Midbrain (tissue), 1 donor: ENCODE measurements at regions not wholly inside any gene's neighbourhood (a gene's known extent, or its start where the extent isn't known, plus 50 kb on each side); places are given as distances from the start of the nearest gene placed in this dataset.

Experiments used
- DNase-seq: peaks from one replicate; lab custom pipeline; 2025; lab: John Stamatoyannopoulos, UW

- no peak for DNase-seq
Observed at GRCh38 chr2:215771241-215771640, 242.1 kb downstream of the MREG start.

- no peak for DNase-seq
Observed at GRCh38 chr2:215770668-215771067, 242.7 kb downstream of the MREG start.

- no peak for DNase-seq
Observed at GRCh38 chr2:215769246-215769645, 244.1 kb downstream of the MREG start.

GRCh38 chr2:215767625-215768024 is 245.7 kb downstream of the MREG start:
- DNase-seq = no peak

- DNase-seq = no peak
Observed at GRCh38 chr2:215765729-215766360, 247.5 kb downstream of the MREG start.

GRCh38 chr2:215764441-215765048 is 248.8 kb downstream of the MREG start:
- no peak for DNase-seq

- DNase-seq = no peak
Observed at GRCh38 chr2:215760557-215760956, 252.8 kb downstream of the MREG start.

- DNase-seq = no peak
Observed at GRCh38 chr2:215760091-215760490, 253.3 kb downstream of the MREG start.

- no peak for DNase-seq
Observed at GRCh38 chr2:215758691-215759090, 254.7 kb downstream of the MREG start.

GRCh38 chr2:215756346-215756730 is 257.0 kb downstream of the MREG start:
- DNase-seq = no peak

GRCh38 chr2:215755641-215756345 is 257.6 kb downstream of the MREG start:
- DNase-seq = no peak

GRCh38 chr2:215754546-215754945 is 258.8 kb downstream of the MREG start:
- DNase-seq = no peak

- no peak for DNase-seq
Observed at GRCh38 chr2:215753808-215754207, 259.5 kb downstream of the MREG start.

GRCh38 chr2:215752991-215753390 is 260.4 kb downstream of the MREG start:
- no peak for DNase-seq

GRCh38 chr2:215752436-215752835 is 260.9 kb downstream of the MREG start:
- no peak for DNase-seq

GRCh38 chr2:215751911-215752272 is 261.5 kb downstream of the MREG start:
- no peak for DNase-seq

- DNase-seq = no peak
Observed at GRCh38 chr2:215751200-215751910, 262.0 kb downstream of the MREG start.

GRCh38 chr2:215750763-215751162 is 262.6 kb downstream of the MREG start:
- DNase-seq = no peak

GRCh38 chr2:215749092-215749957 is 264.0 kb downstream of the MREG start:
- DNase-seq = no peak

- peak; percentile 30 for DNase-seq
Observed at GRCh38 chr2:215748446-215748845, 264.9 kb downstream of the MREG start.

GRCh38 chr2:215746887-215747615 is 266.3 kb downstream of the MREG start:
- no peak for DNase-seq
